GM10266 (cell line): ENCODE measurements at regions not wholly inside any gene's neighbourhood (a gene's known extent, or its start where the extent isn't known, plus 50 kb on each side); places are given as distances from the start of the nearest gene placed in this dataset.

Source experiments
- DNase-seq: peaks from one replicate; pipeline ENCODE4 v3.0.0; 2012; ENCODE audit errors: extremely low spot score
- CTCF ChIP-seq: IDR thresholded peaks from 2 replicates; pipeline ENCODE4 v1.5.1; 2012; ENCODE audit warnings: mild to moderate bottlenecking, low read depth; ENCODE audit not compliant: control insufficient read depth, insufficient read depth; ENCODE audit errors: missing control alignments

GRCh38 chr3:22306454-22306853 lies 555.4 kb upstream of the ZNF385D start:
- no peak for DNase-seq
- no peak for TF ChIP-seq CTCF

GRCh38 chr3:22308871-22309270 lies 557.9 kb upstream of the ZNF385D start:
- no peak for DNase-seq
- no peak for TF ChIP-seq CTCF

GRCh38 chr3:22315925-22316324 lies 564.9 kb upstream of the ZNF385D start:
- DNase-seq: no peak
- no peak for TF ChIP-seq CTCF

- DNase-seq: no peak
- no peak for TF ChIP-seq CTCF
Observed at GRCh38 chr3:22318325-22318724, 567.3 kb upstream of the ZNF385D start.

GRCh38 chr3:22319446-22319845 lies 568.4 kb upstream of the ZNF385D start:
- no peak for DNase-seq
- TF ChIP-seq CTCF: no peak

GRCh38 chr3:22322861-22323260 lies 571.9 kb upstream of the ZNF385D start:
- no peak for DNase-seq
- no peak for TF ChIP-seq CTCF

- no peak for TF ChIP-seq CTCF
- no peak for DNase-seq
Observed at GRCh38 chr3:22326305-22326704, 575.3 kb upstream of the ZNF385D start.
